ENCODE measurements at regions not wholly inside any gene's neighbourhood (a gene's known extent, or its start where the extent isn't known, plus 50 kb on each side); places are given as distances from the start of the nearest gene placed in this dataset.

DNA sequence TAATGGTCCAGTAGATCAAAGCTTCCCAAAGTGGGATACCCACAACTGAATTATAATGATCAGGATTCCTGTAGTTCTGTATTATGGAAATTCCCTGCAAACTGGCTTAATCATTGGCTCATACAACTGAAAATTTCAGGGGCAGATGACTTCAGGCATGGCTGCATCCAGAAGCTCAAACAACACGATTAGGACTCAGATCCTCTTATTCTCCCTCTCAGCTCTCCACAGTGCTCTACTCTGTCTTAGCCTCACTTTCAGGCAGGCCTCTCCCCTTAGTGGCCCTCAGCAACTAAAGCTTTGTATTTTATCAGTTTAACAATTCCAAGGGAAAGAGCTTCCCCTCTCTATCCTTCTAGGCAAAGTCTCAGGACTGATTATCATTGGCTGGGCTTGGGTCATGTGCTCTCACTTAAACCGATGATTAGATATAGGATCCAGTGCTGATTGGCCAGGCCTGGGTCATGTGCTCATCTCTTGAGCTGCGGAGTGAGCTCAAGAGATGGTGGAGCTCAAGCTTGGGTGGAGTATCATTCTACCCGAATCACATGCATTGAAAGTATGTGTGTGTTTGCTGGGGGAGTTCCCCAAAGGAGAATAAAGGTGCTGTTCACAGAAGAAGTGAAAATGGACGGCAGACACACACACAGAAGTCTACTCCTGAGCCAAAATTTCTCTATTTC lies 57.9 kb upstream of the RUNX3 start:
- TF ChIP-seq POLR2A (IDR thresholded peaks at IDR 0.05; ENCODE audit: low read length) = no peak
- no peak for TF ChIP-seq GATA1 (IDR thresholded peaks at IDR 0.05; ENCODE audit: low read depth, low read length)
